AG20443 (cell line): ENCODE measurements at regions not wholly inside any gene's neighbourhood (a gene's known extent, or its start where the extent isn't known, plus 50 kb on each side); places are given as distances from the start of the nearest gene placed in this dataset.
"Not testable (repeated sequence)": the region's sequence is repeated elsewhere in the genome, so short reads cannot be mapped to it uniquely, and the experiment has no call there.

ENCODE experiments used
- DNase-seq: peaks from one replicate; pipeline ENCODE4 v3.0.0; 2012; ENCODE audit warnings: low spot score, mixed read lengths

DNA sequence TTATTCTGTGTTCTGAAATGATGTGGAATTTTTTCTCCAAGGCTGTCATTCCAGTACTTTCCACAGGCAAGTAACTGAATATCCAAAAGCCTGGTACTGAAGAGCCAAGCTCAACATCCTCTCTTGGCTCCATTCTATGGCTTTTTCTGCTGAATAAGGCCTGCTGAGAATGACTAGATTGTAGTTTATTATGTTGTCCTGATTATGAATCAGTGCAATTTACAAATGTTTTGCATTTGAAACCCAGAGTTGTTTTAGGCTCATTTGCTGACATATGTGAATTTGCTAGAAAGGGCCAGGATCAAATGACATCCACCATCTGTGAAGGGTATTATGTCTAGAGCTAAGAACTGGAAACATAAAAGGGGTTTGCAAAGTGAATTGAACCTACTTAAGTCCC is 596.6 kb downstream of the KCTD12 start:
- DNase-seq, result no peak

DNA sequence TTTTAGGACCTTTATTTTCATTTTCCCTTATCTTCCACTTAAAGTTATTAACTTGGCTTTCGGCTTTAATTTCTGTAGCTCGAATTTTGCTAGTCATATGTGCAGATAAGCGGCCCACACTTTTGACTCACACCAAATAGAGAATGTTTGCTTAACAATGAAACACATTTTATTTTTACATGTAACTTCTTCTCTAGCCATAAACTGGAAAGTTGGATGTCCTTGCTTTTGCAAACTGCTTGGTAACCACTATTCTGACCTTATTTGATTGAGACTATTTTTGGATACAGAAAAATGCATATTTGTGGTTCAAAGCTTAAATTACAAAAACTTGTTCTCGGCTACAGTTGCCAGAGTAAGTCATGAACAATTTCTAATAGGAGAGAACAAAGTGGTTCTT is 600.0 kb downstream of the KCTD12 start:
- DNase-seq, result peak; percentile 25

DNA sequence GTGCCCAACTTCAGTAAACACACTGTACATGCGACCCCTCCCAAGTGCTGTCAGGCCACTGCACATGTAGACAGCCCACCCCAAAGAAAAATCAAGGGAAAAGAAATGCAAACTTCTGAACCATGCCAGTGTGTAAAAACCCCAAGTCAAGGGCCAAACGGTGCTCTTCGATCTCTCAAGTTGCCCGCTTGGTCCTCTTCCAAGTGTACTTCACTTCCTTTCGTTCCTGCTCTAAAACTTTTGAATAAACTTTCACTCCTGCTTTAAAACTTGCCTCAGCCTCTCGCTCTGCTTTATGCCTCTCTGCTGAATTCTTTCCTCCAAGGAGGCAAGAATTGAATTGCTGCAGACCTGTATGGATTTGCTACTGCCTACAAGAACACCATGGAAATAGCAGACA is 600.7 kb downstream of the KCTD12 start:
- no peak for DNase-seq

DNA sequence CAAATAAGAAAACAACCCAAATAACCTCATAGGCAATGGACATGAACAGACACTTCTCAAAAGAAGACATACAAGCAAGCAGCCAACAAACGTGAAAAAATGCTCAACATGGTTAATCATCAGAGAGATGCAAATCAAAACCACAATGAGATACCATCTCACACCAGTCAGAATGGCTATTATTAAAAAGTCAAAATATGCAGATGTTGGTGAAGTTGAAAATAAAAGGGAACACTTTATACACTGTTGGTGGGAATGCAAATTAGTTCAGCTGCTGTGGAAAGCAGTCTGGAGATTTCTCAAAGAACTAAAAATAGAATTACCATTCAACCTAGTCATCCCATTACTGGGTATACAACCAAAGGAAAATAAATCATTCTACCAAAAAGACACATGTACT is 606.4 kb downstream of the KCTD12 start:
- DNase-seq, result not testable (repeated sequence)

DNA sequence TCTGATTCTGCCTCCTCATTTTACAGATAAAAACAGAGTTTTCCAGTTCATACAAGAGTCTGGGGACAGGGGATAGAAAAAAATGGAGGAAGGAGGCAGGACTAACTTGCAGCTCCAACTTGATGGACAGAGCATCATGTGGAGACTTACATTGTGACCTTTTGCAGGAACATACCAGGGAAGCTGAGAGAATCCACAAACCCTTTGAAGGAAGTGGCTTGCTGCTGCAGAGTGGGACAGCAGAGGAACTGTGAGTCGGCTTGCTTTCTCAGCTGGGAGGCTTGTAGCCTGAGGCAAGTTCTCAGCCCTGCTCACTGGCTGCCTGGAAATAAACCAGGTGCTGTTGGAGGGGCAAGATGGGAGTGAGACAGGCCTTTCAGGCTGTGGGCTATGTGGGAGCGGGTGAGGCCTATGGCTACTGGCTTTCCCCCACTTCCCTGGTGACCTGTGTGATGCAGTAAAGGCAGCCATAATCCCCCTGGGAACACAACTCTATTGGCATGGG is 614.4 kb downstream of the KCTD12 start:
- no peak for DNase-seq

DNA sequence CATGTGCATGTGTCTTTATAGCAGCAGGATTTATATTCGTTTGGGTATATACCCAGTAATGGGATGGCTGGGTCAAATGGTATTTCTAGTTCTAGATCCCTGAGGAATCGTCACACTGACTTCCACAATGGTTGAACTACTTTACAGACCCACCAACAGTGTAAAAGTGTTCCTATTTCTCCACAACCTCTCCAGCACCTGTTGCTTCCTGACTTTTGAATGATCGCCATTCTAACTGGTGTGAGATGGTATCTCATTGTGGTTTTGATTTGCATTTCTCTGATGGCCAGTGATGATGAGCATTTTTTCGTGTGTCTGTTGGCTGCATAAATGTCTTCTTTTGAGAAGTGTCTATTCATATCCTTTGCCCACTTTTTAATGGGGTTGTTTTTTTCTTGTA is 617.9 kb downstream of the KCTD12 start:
- not testable (repeated sequence) for DNase-seq

DNA sequence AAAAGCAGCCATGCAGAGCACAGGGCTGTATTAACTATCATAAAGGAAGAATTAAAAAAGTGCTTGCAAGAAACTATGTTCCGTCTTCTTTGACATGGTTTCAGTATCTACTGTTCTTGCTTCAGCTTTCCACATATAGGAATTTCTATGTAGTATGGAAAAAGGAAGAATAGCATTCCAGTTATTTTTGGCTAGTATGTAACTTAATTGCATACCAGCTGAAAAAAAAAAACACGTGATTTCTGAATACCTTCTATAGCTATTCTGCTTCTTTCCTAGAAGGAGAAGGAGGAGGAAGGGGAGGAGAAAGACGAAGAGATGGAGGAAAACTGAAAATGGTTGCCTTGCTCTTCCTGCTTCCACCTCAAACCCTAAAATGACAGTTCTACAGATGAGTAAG is 619.0 kb downstream of the KCTD12 start:
- no peak for DNase-seq

DNA sequence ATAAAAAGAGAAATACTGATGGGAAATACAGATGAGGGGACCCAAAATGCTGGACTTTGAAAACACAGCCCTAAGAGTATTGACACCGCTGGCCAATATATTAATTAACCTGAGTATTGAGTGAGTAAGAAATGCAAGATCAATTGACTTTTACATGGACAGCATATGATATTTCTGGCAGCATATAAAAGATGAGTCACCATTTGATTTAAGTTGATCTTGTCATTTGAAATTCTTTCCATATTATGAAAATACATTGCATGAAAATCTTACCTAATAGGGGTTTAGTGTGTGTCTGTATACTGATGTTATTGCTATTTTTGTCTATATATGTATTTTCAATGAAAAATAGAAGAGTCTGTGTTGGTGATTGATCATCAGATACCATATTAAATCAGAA is 619.6 kb downstream of the KCTD12 start:
- no peak for DNase-seq

DNA sequence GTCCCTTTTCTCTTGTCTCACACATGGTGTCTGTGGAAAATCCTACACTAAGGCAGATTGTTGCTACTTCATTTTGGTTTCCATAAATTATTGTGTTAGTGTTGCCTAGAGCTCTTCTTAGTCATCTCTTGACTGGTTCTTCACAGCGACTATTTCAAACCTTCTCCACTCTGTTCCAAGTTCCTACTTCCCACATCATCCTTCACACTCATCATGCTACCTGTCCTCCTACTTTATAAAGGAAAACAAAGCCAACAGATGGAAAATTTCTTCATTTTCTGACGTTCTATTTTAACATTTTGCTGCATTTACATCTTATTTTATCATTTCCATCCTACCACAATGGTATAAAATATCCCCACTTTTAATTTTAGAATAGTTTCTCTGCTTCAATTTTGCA is 614.1 kb downstream of the LMO7 start:
- no peak for DNase-seq

DNA sequence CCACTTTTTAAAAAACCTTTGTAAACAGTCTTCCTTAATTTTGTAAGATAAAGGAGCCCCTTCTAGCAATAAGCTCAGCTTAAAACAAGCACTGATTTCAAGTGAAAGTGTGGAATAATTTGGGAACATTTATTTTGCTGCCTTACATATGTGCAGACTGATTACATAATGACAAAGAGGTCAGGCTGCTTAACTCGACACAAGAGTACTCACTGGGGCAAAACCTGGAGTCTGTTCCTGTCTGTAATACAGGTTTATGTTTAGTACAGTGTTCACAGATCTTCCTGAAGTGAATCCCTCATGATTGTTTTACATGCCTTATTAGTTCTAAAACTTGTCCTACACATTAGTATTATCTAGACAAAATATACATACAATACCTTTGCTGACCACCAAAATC is 609.8 kb downstream of the LMO7 start:
- DNase-seq, result no peak

DNA sequence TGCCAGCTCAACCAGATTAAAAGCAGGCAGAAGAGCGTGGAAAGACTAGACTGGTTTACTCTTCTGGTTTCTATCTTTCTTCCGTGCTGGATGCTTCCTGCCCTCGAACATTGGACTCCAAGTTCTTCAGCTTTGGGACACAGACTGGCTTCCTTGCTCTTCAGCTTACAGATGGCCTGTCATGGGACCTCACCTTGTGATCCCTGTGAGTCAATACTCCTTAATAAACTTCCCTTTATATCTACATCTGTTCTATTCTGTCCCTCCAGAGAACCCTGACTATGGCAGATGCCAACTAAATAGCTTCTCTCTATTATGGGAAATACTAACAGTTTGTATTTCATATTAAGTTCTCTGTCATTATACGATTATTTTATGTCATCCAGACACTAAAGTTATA is 609.1 kb downstream of the LMO7 start:
- no peak for DNase-seq

DNA sequence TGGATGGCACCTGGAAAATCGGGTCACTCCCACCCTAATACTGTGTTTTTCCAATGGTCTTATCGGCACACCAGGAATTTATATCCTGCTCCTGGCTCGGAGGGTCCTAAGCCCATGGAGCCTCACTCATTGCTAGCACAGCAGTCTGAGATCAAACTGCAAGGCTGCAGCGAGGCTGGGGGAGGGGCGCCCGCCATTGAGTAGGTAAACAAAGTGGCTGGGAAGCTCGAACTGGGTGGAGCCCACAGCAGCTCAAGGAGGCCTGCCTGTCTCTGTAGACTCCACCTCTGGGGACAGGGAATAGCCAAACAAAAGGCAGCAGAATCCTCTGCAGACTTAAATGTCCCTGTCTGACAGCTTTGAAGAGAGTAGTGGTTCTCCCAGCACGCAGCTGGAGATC is 607.0 kb downstream of the LMO7 start:
- DNase-seq, result not testable (repeated sequence)

DNA sequence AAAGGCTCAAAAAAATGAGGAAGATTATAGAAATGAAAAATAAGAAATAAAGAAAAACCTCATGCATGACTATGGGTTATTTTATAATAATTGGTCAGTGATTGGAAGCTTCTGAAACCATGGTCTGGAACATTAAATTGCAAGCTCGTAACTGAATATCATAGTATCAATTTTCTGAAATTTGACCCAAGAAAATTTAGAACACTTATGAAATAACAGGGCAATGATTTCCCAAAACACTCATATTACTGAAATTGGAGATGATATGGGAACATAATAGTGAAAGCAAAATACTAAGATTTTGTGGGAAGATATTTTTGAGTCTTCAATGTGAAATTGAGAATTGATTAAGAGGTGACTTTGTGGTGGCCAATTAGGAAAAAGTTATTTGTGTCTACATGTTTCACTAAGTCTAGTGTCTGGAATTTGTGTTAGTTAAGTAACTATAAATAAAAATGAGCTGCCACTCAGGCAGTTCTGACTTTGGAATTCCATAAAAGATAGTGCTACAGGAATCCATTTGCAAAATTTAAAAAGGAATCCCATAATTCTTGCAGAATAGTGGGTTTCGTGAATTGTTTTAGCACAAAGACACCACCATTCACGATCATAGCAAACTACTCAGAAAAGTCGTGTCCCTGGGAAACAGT is 603.0 kb downstream of the LMO7 start:
- DNase-seq, result no peak

DNA sequence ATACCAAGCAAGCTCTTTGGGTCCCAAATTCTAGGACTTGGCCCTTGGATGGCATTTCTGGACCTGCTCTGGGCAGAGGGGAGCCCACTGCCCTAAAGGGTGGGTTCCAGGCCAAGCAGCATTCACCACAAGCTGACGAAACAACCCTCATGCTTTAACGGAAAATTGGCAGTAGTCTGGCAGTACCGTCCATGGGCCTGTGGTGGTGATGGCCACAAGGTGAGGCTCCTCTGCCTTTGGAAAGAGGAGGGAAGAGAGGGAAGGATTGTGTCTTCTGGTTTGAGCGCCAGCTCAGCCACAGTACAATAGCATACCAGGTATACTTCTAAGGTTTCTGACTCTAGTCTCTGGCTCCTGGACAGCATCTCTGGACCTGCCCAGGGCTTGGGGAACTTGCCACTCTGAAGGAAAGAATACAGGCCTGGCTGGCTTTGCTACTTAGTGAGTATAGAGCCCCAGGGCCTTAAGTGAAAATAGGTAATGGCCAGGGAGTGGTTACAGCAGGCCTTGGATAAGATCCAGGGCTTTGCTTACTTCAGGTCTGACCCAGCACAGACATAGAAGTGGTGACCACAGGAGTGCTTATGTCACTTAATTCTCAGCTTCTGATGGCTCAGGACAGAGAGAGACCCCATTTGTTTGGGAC is 595.5 kb downstream of the LMO7 start:
- no peak for DNase-seq

DNA sequence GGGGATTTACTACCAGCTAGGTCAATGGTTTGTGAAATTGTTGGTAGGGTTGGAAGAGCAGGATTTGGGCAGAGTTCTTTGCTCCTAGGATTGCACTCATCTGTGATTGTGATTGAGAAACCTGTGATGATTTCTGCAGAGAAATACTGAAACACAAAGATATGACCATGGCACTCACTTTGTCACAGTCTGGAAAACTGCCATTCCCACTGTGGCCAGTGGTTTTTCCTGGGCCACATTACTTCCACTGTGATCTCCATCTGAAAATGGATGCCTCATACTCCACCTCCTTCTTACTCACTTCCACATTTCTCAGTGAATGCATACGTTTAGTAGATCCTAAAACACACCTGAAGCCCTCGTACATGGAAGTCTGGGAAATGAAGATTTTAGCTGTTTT is 593.2 kb downstream of the LMO7 start:
- DNase-seq, result no peak

DNA sequence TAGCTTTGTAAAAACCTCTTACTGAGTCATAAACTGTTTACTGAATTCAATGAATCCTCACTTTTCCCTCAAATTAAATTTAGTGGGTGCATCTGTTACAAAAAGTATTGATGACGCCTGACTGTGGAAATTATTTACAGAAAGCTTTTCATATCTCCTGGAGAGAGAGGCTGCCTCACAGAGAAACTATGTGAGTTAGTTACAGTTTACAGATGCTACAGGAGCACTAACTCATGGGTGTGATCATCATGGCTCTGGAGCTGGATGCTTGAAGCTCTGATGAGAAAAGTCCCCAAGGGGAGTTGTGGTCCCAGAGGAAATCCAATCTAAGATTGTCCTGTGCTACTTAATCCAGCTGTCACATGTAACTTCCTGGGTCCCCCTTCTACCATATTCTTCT is 590.8 kb downstream of the LMO7 start:
- no peak for DNase-seq

DNA sequence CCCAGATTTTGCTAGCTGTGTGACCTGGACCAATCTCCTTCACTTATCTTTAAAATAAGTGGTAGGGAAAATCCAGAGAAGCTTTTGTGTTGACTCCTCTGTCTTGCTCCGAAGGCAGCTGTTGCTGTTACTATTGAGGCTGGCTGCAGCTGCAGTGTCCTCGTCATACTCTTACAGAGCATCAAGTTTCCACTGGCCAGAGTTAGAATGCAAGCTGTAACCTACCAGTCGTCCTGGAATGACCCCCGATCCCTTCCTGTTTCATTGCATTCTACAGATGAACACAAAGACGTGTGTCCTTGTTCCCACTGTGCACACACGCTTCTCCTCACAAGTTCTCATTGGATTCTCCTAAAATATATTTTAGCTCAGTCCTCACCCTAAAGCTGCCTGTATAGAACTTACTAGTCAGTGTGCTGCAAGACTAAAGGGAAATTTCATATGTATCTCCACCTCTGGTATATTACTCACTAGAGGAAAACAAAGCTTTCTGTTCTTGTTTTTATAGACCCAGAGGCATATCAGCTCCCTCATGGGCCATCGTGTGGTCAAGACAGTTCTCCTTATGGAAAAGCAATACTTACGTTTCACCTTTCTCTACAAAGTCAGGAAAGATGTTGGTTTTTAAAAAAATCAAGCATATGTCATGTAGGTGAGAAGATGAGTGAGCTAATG is 589.8 kb downstream of the LMO7 start:
- no peak for DNase-seq

DNA sequence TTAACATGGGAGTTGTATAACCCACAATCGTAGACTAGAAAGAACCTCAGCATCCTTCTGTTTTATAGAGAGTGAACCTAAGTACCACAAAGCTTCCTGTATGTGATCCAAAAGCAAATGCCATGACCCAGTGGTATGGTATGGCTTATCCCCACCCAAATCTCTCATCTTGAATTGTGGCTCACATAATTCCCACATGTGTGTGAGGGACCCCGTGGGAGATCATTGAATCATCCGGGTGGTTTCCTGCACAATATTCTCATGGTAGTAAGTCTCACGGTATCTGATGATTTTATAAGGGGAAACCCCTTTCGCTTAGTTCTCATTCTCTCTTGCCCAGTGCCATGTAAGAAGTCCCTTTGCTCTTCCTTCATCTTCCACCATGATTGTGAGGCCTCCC is 587.9 kb downstream of the LMO7 start:
- DNase-seq, result no peak

DNA sequence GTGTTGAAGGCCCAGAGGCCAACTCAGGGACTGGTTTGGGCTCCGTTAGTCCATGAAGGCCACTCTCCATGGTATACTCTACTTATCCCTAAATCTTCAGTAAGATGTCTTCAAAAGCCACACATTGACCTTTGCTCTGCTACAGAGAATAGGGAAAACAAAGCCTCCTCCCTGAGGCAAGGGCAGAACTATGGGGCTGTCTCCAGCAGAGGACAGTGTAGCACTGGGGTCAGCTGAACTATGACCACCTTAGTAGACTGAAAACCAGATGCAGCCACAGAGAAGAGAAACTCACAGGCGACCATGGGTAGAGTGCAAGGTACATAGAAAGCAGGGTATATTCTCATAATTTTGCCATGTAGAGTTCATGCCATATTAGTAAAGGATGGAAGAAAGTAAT is 587.4 kb downstream of the LMO7 start:
- no peak for DNase-seq

DNA sequence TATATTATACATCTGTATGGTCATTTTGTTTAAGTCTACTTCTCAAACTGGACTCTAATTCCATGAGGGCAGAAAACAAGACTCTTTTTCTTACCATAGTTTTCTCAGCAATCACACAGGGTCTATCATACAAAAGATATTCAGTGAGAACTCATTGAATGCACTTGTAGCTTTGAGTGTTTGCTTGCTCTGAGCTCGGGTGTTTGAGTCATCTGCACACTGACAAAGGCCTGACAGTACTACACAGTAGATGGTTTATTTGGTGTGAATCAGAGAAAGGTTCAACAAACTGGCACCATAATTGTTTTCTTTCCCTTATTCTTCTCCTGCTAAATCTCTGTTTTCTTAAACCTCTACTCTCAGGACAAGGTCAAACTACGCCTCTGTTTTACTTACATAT is 586.4 kb downstream of the LMO7 start:
- no peak for DNase-seq

DNA sequence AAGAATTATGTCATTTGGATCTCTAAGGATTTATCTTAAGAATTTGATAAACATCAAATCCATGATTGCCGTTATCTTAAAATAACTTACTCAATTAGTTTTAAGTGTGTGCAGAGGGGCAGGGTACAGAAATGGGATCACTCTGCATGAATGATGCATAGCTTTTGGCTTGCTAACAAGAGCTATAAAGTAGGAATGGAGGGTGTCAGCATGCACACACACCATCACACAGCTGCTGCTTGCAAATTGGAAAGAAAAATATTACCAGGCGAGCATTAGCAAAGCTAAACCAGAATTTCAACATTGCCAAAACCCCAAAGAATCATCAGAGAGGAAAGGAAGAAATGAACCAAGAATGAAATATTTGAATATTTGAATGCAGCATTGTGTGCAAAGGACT is 580.6 kb downstream of the LMO7 start:
- DNase-seq, result no peak

DNA sequence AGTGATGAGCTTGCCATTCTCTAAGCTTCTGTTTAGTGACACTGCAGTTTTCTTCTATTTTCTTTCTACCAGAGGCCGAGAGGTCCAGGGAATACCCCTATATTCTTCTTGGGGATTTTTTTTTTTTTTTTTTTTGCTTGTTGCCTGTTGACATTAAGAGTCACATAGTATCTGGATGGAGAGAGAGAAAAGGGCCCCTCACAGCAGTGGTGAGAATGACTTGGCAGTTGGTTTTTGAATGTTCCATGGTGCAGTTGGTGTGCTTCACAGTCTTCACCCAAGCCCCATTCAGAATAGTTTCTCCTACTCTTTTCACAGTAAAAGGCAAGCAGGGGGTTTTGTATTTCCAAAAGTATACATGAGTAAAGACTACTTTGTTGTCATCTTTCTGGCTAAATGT is 577.9 kb downstream of the LMO7 start:
- no peak for DNase-seq

DNA sequence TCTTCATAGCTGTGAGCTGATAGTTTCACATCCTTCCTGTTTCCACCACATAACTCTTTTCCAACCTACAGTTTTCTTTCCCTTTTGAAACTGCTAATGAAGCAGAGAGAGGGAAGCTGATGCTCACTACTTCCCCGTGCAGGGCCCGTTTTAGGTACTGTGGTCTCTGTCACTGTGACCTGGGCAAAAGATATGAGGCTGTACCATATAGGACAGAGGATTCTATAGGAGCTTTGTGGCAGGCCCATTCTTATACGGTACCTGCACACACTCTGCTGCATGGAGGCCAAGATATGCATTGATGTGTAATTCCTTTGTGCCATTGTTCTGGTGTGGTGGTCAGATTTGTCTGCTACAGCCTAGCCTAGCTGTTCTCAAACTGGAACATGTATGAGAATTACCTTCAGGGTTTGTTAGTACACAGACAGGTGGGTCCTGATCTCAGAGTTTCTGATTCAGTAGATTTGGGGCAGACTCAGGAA is 577.3 kb downstream of the LMO7 start:
- DNase-seq, result no peak
